GM19025 (cell line): ENCODE measurements at regions not wholly inside any gene's neighbourhood (a gene's known extent, or its start where the extent isn't known, plus 50 kb on each side); places are given as distances from the start of the nearest gene placed in this dataset.
"Not testable (repeated sequence)": the region's sequence is repeated elsewhere in the genome, so short reads cannot be mapped to it uniquely, and the experiment has no call there.

ENCODE experiments used
- ATAC-seq: cut with Tn5 transposase; IDR thresholded peaks from one replicate; pipeline ENCODE4 v1.9.1; 2021; ENCODE audit warnings: mild to moderate bottlenecking, low read depth, moderate library complexity; ENCODE audit not compliant: unreplicated experiment

DNA sequence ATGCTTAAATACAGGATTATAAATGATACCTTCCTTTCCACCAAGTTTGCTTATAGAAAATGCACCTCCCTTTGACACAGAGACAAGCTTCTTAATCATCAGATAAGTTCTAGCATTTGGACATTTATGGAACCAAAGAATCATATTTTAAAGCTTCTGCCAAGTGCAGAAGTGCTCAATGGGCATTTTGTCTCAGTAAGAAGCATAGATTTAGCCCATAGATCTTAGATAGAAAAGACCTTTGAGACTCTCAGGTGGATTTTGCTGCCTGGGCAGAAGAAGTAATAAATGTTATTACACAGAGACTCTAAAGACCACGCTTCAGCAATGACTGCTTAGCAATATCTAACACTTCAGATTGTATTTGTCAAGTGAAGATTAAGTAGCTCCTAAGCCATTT lies 174.6 kb downstream of the VEGFC start:
- ATAC-seq: no peak

DNA sequence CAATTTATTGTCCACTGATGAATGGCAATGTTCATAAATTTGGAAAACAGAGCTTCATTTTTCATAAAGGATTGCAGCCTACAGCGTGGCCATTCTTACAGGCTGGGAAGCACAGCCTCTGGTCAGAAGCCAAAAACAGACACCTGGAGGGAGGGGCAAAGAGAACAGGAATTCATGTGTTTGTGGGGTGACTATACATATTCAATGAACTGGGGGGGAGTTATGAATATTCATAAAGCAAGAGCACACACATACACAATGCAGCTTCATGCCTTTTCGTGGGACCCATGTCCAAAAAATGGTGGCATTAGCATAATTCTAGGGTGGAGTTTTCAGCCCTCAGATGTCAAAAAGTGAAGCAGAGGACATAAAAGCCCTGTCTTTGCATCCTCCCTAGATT lies 173.3 kb downstream of the VEGFC start:
- no peak for ATAC-seq

DNA sequence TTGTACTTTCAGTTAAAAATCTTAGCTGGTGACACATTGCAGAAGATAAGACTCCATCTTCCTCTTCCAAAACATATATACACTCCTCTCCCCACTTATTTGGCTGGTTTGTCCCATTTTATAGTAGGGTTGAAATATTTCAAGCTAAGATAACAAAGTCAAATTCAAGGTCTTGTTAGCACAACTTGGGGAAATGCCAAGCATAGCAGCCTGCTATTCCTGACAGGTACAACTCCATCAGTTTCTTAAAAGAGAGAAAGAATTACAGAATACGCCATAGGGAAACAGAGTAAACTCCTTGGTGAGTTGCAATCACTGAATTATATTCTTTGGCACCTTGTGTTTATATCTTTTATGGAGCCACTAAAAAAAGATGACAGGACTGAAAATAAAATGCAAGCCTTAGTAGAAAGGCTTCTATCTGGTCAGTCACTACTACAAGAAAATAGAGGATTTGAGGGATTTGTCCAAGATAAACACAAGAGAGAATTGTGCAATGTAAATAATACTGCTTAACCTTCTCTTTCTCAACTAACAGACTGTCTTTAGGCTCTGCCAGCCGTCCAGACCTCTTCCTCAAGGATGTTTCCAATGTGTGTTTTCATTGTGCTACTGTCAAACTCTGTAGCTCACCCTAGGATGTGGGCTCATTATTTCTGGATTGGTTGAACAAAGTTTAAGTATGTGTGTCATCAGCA lies 170.3 kb downstream of the VEGFC start:
- no peak for ATAC-seq

DNA sequence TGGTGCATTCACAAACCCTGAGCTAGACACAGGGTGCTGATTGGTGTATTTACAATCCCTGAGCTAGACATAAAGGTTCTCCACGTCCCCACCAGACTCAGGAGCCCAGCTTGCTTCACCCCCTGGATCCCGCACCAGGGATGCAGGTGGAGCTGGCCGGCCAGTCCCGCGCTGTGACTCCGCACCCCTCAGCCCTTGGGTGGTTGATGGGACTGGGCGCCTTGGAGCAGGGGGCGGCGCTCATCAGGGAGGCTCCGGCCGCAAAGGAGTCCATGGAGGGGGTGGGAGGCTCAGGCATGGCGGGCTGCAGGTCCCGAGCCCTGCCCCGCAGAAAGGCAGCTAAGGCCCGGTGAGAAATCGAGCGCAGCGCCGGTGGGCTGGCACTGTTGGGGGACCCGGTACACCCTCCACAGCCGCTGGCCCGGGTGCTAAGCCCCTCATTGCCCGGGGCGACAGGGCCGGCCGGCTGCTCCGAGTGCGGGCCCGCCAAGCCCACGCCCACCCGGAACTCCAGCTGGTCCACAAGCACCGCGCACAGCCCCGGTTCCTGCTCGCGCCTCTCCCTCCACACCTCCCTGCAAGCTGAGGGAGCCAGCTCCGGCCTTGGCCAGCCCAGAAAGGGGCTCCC lies 167.6 kb downstream of the VEGFC start:
- ATAC-seq: not testable (repeated sequence)

DNA sequence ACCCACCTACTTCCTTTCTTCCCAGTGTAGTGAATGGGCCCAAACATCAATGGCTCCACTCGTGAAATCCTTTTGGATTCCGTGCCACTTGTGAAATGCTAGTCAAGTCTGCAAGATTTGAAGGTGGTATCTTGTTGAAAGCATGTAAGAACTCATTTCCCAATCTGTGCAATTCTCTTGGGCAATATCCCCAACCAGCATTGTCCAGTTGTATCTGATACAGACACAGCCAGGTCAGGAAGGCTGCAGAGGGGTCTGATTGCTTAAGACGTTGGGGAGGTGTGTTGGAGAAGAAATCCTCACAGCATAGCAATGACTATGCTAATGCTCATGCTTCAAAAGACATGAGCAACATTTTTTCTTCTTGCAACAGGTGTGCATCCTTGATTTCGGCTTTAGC lies 164.8 kb downstream of the VEGFC start:
- ATAC-seq: no peak

DNA sequence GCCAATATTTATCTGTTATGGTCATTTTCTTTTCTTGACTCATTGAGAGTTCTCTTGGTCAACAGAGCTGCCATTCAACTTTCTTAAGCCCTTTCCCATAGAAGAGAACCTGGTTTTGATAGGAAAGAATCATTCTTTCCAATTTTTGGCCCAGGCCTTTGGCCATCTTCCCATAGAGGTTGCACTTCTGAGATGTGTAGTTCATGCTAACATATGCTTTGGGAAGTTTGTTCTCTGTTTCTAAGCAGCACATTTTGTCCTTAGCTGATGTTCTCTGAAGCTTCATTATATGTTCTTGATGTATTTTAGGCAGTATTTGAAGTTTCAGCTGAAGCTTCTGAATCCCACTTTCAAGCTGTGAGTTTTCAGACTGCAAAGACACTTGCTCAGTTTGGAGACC lies 161.1 kb downstream of the VEGFC start:
- ATAC-seq: no peak
